ENCODE measurements at regions not wholly inside any gene's neighbourhood (a gene's known extent, or its start where the extent isn't known, plus 50 kb on each side); places are given as distances from the start of the nearest gene placed in this dataset.

DNA sequence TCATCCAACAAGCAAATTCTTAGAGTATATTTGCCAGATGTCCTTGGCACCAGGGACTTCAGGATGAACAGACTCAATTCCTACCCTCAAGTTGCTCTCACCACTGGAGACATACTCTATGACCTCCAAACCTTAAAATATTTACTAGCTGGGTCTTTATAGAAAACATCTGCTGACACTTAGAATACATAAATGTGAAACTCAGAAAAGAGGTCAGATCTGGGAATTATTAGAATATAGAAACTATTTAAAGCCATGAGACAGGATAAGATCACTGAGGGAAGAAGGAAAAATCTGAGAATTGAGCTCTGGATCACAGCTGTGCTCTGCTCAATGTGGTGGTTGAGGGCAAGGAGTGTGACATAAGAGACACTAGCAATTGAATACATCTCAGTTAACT, 695.4 kb upstream of the UBE2E2 start:
- TF ChIP-seq CTCF (IDR thresholded peaks at IDR 0.05): no peak
- no peak for TF ChIP-seq POLR2A (IDR thresholded peaks at IDR 0.05)
- TF ChIP-seq POLR2AphosphoS5 (IDR thresholded peaks at IDR 0.05): no peak
- TF ChIP-seq EP300 (IDR thresholded peaks at IDR 0.05): no peak
